Stimulated activated memory B cell treated with anti-CD40 and anti-IgM and Interleukin-4, amounts not matched to agents 10 μg/mL and 1 μg/mL and 100 μg/mL, for 72 hours (primary cell): ENCODE measurements at regions not wholly inside any gene's neighbourhood (a gene's known extent, or its start where the extent isn't known, plus 50 kb on each side); places are given as distances from the start of the nearest gene placed in this dataset.
A peak's percentile ranks its signal among the peaks of the same experiment; 100 is the strongest.

Experiments used
- ATAC-seq: fragments of 150-1000 bp; cut with Tn5 transposase; 2 replicates; pipeline ENCODE4 v1.10.0; 2021
- H3K27ac Mint-ChIP-seq: one replicate; pipeline ENCODE4 v1.8.0; 2022; ENCODE audit warnings: mild to moderate bottlenecking, mixed read lengths
- H3K27me3 Mint-ChIP-seq: one replicate; pipeline ENCODE4 v1.8.0; 2022; ENCODE audit warnings: mixed read lengths
- H3K36me3 Mint-ChIP-seq: one replicate; pipeline ENCODE4 v1.8.0; 2022; ENCODE audit warnings: mixed read lengths
- H3K4me1 Mint-ChIP-seq: one replicate; pipeline ENCODE4 v1.8.0; 2022; ENCODE audit warnings: mixed read lengths
- H3K4me3 Mint-ChIP-seq: one replicate; pipeline ENCODE4 v1.8.0; 2022; ENCODE audit warnings: mild to moderate bottlenecking, moderate library complexity, mixed read lengths
- H3K9me3 Mint-ChIP-seq: one replicate; pipeline ENCODE4 v1.8.0; 2022; ENCODE audit warnings: mixed read lengths

- Mint-ChIP-seq H3K4me3 (no peak overlapping the region), H3K4me1 (no peaks in the 10 kb centered on the region), H3K9me3 (peaks cover 3% of the 10 kb centered on the region), H3K27me3 (no peaks in the 10 kb centered on the region), H3K36me3 (no peaks in the 10 kb centered on the region), H3K27ac (no peak overlapping the region)
- no peak for ATAC-seq
Measured at GRCh38 chr4:117623326-117623725, 411.0 kb upstream of the NDST3 start.

GRCh38 chr4:117626664-117627063, 407.6 kb upstream of the NDST3 start:
- ATAC-seq = no peak

GRCh38 chr4:117634716-117635115, 399.6 kb upstream of the NDST3 start:
- no peak overlapping the region for H3K27ac Mint-ChIP-seq
- no peaks in the 10 kb centered on the region for H3K4me1 Mint-ChIP-seq
- ATAC-seq = no peak
- no peaks in the 10 kb centered on the region for H3K36me3 Mint-ChIP-seq
- no peaks in the 10 kb centered on the region for H3K27me3 Mint-ChIP-seq
- H3K4me3 Mint-ChIP-seq = no peak overlapping the region
- no peaks in the 10 kb centered on the region for H3K9me3 Mint-ChIP-seq

More at GRCh38 chr4:117626664-117627063, 407.6 kb upstream of the NDST3 start:
- no peak overlapping the region for H3K27ac Mint-ChIP-seq
- no peaks in the 10 kb centered on the region for H3K4me1 Mint-ChIP-seq
- no peaks in the 10 kb centered on the region for H3K9me3 Mint-ChIP-seq
- H3K4me3 Mint-ChIP-seq = no peak overlapping the region
- no peaks in the 10 kb centered on the region for H3K27me3 Mint-ChIP-seq
- no peaks in the 10 kb centered on the region for H3K36me3 Mint-ChIP-seq

GRCh38 chr4:117637347-117637746, 396.9 kb upstream of the NDST3 start:
- Mint-ChIP-seq H3K27ac (no peak overlapping the region), H3K4me1 (no peaks in the 10 kb centered on the region), H3K36me3 (no peaks in the 10 kb centered on the region), H3K9me3 (no peaks in the 10 kb centered on the region), H3K27me3 (no peaks in the 10 kb centered on the region), H3K4me3 (no peak overlapping the region)
- ATAC-seq = peak; percentile 36

- ATAC-seq = no peak
- H3K27ac Mint-ChIP-seq = no peak overlapping the region
- H3K9me3 Mint-ChIP-seq = peaks cover 5% of the 10 kb centered on the region
- no peaks in the 10 kb centered on the region for H3K4me1 Mint-ChIP-seq
- H3K4me3 Mint-ChIP-seq = no peak overlapping the region
- no peaks in the 10 kb centered on the region for H3K27me3 Mint-ChIP-seq
- H3K36me3 Mint-ChIP-seq = no peaks in the 10 kb centered on the region
Measured at GRCh38 chr4:117640836-117641235, 393.4 kb upstream of the NDST3 start.

- Mint-ChIP-seq H3K27me3 (no peaks in the 10 kb centered on the region), H3K9me3 (peaks cover 5% of the 10 kb centered on the region), H3K4me3 (no peak overlapping the region), H3K36me3 (no peaks in the 10 kb centered on the region), H3K4me1 (no peaks in the 10 kb centered on the region), H3K27ac (no peak overlapping the region)
- no peak for ATAC-seq
Measured at GRCh38 chr4:117641519-117641918, 392.8 kb upstream of the NDST3 start.

- H3K27me3 Mint-ChIP-seq = no peaks in the 10 kb centered on the region
- H3K4me3 Mint-ChIP-seq = no peak overlapping the region
- peaks cover 7% of the 10 kb centered on the region for H3K9me3 Mint-ChIP-seq
- no peak for ATAC-seq
- H3K36me3 Mint-ChIP-seq = no peaks in the 10 kb centered on the region
- H3K27ac Mint-ChIP-seq = no peak overlapping the region
- H3K4me1 Mint-ChIP-seq = no peaks in the 10 kb centered on the region
Measured at GRCh38 chr4:117654079-117654478, 380.2 kb upstream of the NDST3 start.

GRCh38 chr4:117660668-117661067, 373.6 kb upstream of the NDST3 start:
- Mint-ChIP-seq H3K4me1 (no peaks in the 10 kb centered on the region), H3K27me3 (no peaks in the 10 kb centered on the region), H3K36me3 (no peaks in the 10 kb centered on the region), H3K27ac (no peak overlapping the region), H3K4me3 (no peak overlapping the region), H3K9me3 (peaks cover 3% of the 10 kb centered on the region)
- ATAC-seq = no peak

- Mint-ChIP-seq H3K27ac (no peak overlapping the region), H3K36me3 (no peaks in the 10 kb centered on the region), H3K27me3 (no peaks in the 10 kb centered on the region), H3K4me1 (no peaks in the 10 kb centered on the region), H3K4me3 (no peak overlapping the region), H3K9me3 (peaks cover 3% of the 10 kb centered on the region)
- no peak for ATAC-seq
Measured at GRCh38 chr4:117661091-117662072, 372.9 kb upstream of the NDST3 start.

- H3K4me1 Mint-ChIP-seq = no peaks in the 10 kb centered on the region
- H3K27me3 Mint-ChIP-seq = no peaks in the 10 kb centered on the region
- H3K9me3 Mint-ChIP-seq = no peaks in the 10 kb centered on the region
- ATAC-seq = no peak
- H3K4me3 Mint-ChIP-seq = no peak overlapping the region
- H3K36me3 Mint-ChIP-seq = no peaks in the 10 kb centered on the region
- no peak overlapping the region for H3K27ac Mint-ChIP-seq
Measured at GRCh38 chr4:117664706-117665444, 369.4 kb upstream of the NDST3 start.

GRCh38 chr4:117676153-117676552, 358.1 kb upstream of the NDST3 start:
- H3K27ac Mint-ChIP-seq = no peak overlapping the region
- H3K27me3 Mint-ChIP-seq = no peaks in the 10 kb centered on the region

GRCh38 chr4:117678861-117679260, 355.4 kb upstream of the NDST3 start:
- Mint-ChIP-seq H3K27me3 (no peaks in the 10 kb centered on the region), H3K27ac (no peak overlapping the region), H3K9me3 (peaks cover 9% of the 10 kb centered on the region), H3K4me1 (no peaks in the 10 kb centered on the region), H3K4me3 (no peak overlapping the region), H3K36me3 (no peaks in the 10 kb centered on the region)
- no peak for ATAC-seq

More at GRCh38 chr4:117676153-117676552, 358.1 kb upstream of the NDST3 start:
- Mint-ChIP-seq H3K9me3 (peaks cover 6% of the 10 kb centered on the region), H3K4me1 (no peaks in the 10 kb centered on the region), H3K4me3 (no peak overlapping the region), H3K36me3 (no peaks in the 10 kb centered on the region)
- no peak for ATAC-seq

GRCh38 chr4:117691572-117692351, 342.5 kb upstream of the NDST3 start:
- H3K27ac Mint-ChIP-seq = no peak overlapping the region
- H3K27me3 Mint-ChIP-seq = no peaks in the 10 kb centered on the region
- ATAC-seq = no peak
- no peaks in the 10 kb centered on the region for H3K4me1 Mint-ChIP-seq
- no peaks in the 10 kb centered on the region for H3K36me3 Mint-ChIP-seq
- peaks cover 7% of the 10 kb centered on the region for H3K9me3 Mint-ChIP-seq
- H3K4me3 Mint-ChIP-seq = no peak overlapping the region

- no peaks in the 10 kb centered on the region for H3K4me1 Mint-ChIP-seq
- no peak overlapping the region for H3K27ac Mint-ChIP-seq
- H3K4me3 Mint-ChIP-seq = no peak overlapping the region
Measured at GRCh38 chr4:117692538-117692937, 341.7 kb upstream of the NDST3 start.

GRCh38 chr4:117699595-117699994, 334.7 kb upstream of the NDST3 start:
- no peaks in the 10 kb centered on the region for H3K27me3 Mint-ChIP-seq
- H3K36me3 Mint-ChIP-seq = no peaks in the 10 kb centered on the region
- H3K4me1 Mint-ChIP-seq = no peaks in the 10 kb centered on the region
- peaks cover 9% of the 10 kb centered on the region for H3K9me3 Mint-ChIP-seq
- H3K27ac Mint-ChIP-seq = no peak overlapping the region
- ATAC-seq = no peak
- no peak overlapping the region for H3K4me3 Mint-ChIP-seq

More at GRCh38 chr4:117692538-117692937, 341.7 kb upstream of the NDST3 start:
- Mint-ChIP-seq H3K9me3 (peaks cover 12% of the 10 kb centered on the region), H3K27me3 (no peaks in the 10 kb centered on the region), H3K36me3 (no peaks in the 10 kb centered on the region)
- ATAC-seq = no peak
